B cell (primary cell): ENCODE measurements at regions not wholly inside any gene's neighbourhood (a gene's known extent, or its start where the extent isn't known, plus 50 kb on each side); places are given as distances from the start of the nearest gene placed in this dataset.

Experiments
- ATAC-seq: fragments of 200-7000 bp; cut with Tn5 transposase; one replicate; pipeline ENCODE4 v1.10.0; 2021; ENCODE audit warnings: low read depth, mild to moderate bottlenecking, moderate number of reproducible peaks, moderate library complexity
- CTCF ChIA-PET: fragments of 350-600 bp; sonication (Branson Sonifier 250); formaldehyde crosslinking; loops from one replicate; lab custom pipeline; 2021; ENCODE audit warnings: antibody characterized with exemption, inconsistent platforms; lab: Charles Lee
- POLR2A ChIA-PET: fragments of 350-600 bp; sonication (Branson Sonifier 250); formaldehyde crosslinking; loops from one replicate; lab custom pipeline; 2021; ENCODE audit warnings: antibody characterized with exemption; lab: Charles Lee
- DNase-seq: peaks from one replicate; pipeline ENCODE4 v3.0.0; 2013
- H2AFZ ChIP-seq: 2 replicates; pipeline ENCODE4 v1.6.1; 2012; ENCODE audit warnings: mild to moderate bottlenecking, low read depth, low read length; ENCODE audit not compliant: insufficient read depth, poor library complexity, severe bottlenecking
- H3K27ac ChIP-seq, 2 donors: 1 replicate in 1 of 2; 2 replicates in 1 of 2; pipeline ENCODE4 v1.5.1; 2012 to 2013; ENCODE audit warnings: low read length in 2 of 2, mild to moderate bottlenecking in 2 of 2, moderate library complexity in 1 of 2
- H3K27me3 ChIP-seq, 4 experiments: fragments of 200-600 bp in 1 of 4; sonication (generic) in 1 of 4; replicated peaks in 1 of 4; 1 replicate in 2 of 4; 2 replicates in 2 of 4; pipeline versions ENCODE4 v1.6.1 to v1.7.0; 2013 to 2016; ENCODE audit warnings: low read length in 3 of 4, mild to moderate bottlenecking in 2 of 4, mixed read lengths in 1 of 4, moderate library complexity in 1 of 4; ENCODE audit not compliant: insufficient read depth in 4 of 4, control insufficient read depth in 3 of 4; ENCODE audit errors: control extremely low read depth in 1 of 4
- H3K36me3 ChIP-seq, 2 experiments: replicated peaks in 1 of 2; 1 replicate in 1 of 2; 2 replicates in 1 of 2; pipeline versions ENCODE4 v1.6.1 to v1.7.1; 2013; ENCODE audit warnings: low read length in 1 of 2; ENCODE audit not compliant: insufficient read depth in 2 of 2, control insufficient read depth in 1 of 2; ENCODE audit errors: control extremely low read depth in 1 of 2, extremely low read depth in 1 of 2
- H3K4me1 ChIP-seq, 2 donors: fragments of 200-600 bp in 1 of 2; sonication (generic) in 1 of 2; 1 replicate in 1 of 2; 2 replicates in 1 of 2; pipeline versions ENCODE4 v1.5.1 to v1.6.1; 2013 to 2017; ENCODE audit warnings: low read length in 2 of 2; ENCODE audit not compliant: control insufficient read depth in 2 of 2, insufficient read depth in 2 of 2
- H3K4me2 ChIP-seq: replicated peaks from 2 replicates; pipeline ENCODE3; 2012; ENCODE audit warnings: mild to moderate bottlenecking, low read depth, low read length; ENCODE audit not compliant: poor library complexity, severe bottlenecking
- H3K4me3 ChIP-seq, 5 experiments: fragments of 200-600 bp in 1 of 5; sonication (generic) in 1 of 5; 1 replicate in 3 of 5; 2 replicates in 2 of 5; pipeline versions ENCODE4 v1.5.1 to v1.7.0; 2011 to 2016; ENCODE audit warnings: low read length in 4 of 5, mild to moderate bottlenecking in 4 of 5, low read depth in 2 of 5, control low read depth in 1 of 5, moderate library complexity in 1 of 5; ENCODE audit not compliant: insufficient read depth in 1 of 5; ENCODE audit errors: control extremely low read depth in 1 of 5, extremely low read depth in 1 of 5
- H3K79me2 ChIP-seq: fragments of 200-600 bp; sonication (generic); one replicate; pipeline ENCODE4 v1.6.0; 2016; ENCODE audit warnings: low read length; ENCODE audit not compliant: control insufficient read depth, insufficient read depth
- H3K9ac ChIP-seq: fragments of 200-600 bp; sonication (generic); 2 replicates; pipeline ENCODE4 v1.6.1; 2017; ENCODE audit warnings: mild to moderate bottlenecking, low read length, moderate library complexity
- H3K9me3 ChIP-seq, 3 donors: one replicate each; pipeline versions ENCODE4 v1.6.1 to v1.7.1; 2013; ENCODE audit warnings: low read length in 2 of 3; ENCODE audit not compliant: control insufficient read depth in 2 of 3, insufficient read depth in 1 of 3; ENCODE audit errors: control extremely low read depth in 1 of 3
- H4K20me1 ChIP-seq: 2 replicates; pipeline ENCODE4 v1.6.0; 2012; ENCODE audit warnings: mild to moderate bottlenecking, low read length; ENCODE audit not compliant: insufficient read depth, control insufficient read depth, poor library complexity, severe bottlenecking
- H3K27ac Mint-ChIP-seq: one replicate; pipeline ENCODE4 v1.8.0; 2021; ENCODE audit warnings: mixed read lengths
- H3K27me3 Mint-ChIP-seq: one replicate; pipeline ENCODE4 v1.8.0; 2021; ENCODE audit warnings: mixed read lengths
- H3K4me1 Mint-ChIP-seq: one replicate; pipeline ENCODE4 v1.8.0; 2021; ENCODE audit warnings: mixed read lengths
- H3K4me3 Mint-ChIP-seq: one replicate; pipeline ENCODE4 v1.8.0; 2021; ENCODE audit warnings: mixed read lengths
- H3K9me3 Mint-ChIP-seq: one replicate; pipeline ENCODE4 v1.8.0; 2022; ENCODE audit warnings: mixed read lengths; ENCODE audit not compliant: insufficient read depth
- EZH2 ChIP-seq: IDR thresholded peaks from 2 replicates; pipeline ENCODE4 v1.6.1; 2012; ENCODE audit warnings: borderline replicate concordance, low read depth, mild to moderate bottlenecking, moderate library complexity, low read length; ENCODE audit not compliant: insufficient read depth, poor library complexity, severe bottlenecking
- WGBS: methylation state at CpG from one replicate; pipeline ENCODE4 v1.1.5; 2013; ENCODE audit warnings: missing lambda C conversion rate; ENCODE audit not compliant: insufficient coverage; 5-methylcytosine and 5-hydroxymethylcytosine counted together
- intact Hi-C: fragments of 100-400 bp; cut with micrococcal nuclease; formaldehyde crosslinking; loops from one replicate; pipeline ENCODE4 v1.10.0; 2022
- TF ChIP-seq, protein P1 (sequence below): fragments of 200-600 bp; IDR thresholded peaks from one replicate; pipeline ENCODE4 v1.8.0; 2022; ENCODE audit warnings: antibody characterized with exemption, mild to moderate bottlenecking

DNA sequence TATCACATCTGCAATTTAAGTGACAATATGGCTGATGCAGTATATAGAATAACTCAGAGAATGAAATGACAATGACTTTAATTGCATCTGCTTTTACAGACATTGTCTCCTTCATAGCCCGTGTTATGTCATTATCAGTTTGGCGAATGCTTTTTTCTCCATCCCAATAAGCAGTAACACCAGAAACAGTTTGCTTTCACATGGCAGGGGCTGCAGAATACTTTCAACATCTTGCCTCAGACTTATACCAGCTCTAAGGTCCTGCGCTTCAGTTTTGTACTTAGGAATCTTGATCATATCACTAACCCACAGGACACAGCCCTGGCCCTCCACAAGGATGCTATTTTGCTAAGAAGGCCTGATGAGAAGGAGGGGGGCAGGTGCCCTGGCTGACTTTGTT lies 49.9 kb upstream of the SPESP1 start:
- Histone ChIP-seq H3K27ac (no peak overlapping the region), H3K36me3 (no peaks in the 10 kb centered on the region), H3K4me2 (no peak overlapping the region), H3K79me2 (no peaks in the 10 kb centered on the region), H4K20me1 (no peaks in the 10 kb centered on the region), H2AFZ (no peak overlapping the region), H3K4me3 (no peak overlapping the region), H3K27me3 (peaks cover 0 to 5% (median under 1%) of the 10 kb centered on the region in 4 experiments), H3K4me1 (peaks cover 4% of the 10 kb centered on the region in 2 donors), H3K9me3 (no peaks in the 10 kb centered on the region), H3K9ac (no peak overlapping the region)
- ChIA-PET POLR2A (no interaction called here), CTCF (interaction anchor here (2.3 kb wide), 1 partner anchor 334 kb away, joined by 7 read pairs; no protein-coding TSS in a partner anchor)
- no peak for TF ChIP-seq EZH2
- TF ChIP-seq, protein P1, sequence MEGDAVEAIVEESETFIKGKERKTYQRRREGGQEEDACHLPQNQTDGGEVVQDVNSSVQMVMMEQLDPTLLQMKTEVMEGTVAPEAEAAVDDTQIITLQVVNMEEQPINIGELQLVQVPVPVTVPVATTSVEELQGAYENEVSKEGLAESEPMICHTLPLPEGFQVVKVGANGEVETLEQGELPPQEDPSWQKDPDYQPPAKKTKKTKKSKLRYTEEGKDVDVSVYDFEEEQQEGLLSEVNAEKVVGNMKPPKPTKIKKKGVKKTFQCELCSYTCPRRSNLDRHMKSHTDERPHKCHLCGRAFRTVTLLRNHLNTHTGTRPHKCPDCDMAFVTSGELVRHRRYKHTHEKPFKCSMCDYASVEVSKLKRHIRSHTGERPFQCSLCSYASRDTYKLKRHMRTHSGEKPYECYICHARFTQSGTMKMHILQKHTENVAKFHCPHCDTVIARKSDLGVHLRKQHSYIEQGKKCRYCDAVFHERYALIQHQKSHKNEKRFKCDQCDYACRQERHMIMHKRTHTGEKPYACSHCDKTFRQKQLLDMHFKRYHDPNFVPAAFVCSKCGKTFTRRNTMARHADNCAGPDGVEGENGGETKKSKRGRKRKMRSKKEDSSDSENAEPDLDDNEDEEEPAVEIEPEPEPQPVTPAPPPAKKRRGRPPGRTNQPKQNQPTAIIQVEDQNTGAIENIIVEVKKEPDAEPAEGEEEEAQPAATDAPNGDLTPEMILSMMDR = no peak
- H3K4me3 Mint-ChIP-seq = no peak overlapping the region
- no peaks in the 10 kb centered on the region for H3K9me3 Mint-ChIP-seq
- DNase-seq (no peak), ATAC-seq (no peak)
- 100% methylated on average over 1 of the region's 3 CpGs for WGBS
- H3K27ac Mint-ChIP-seq = no peak overlapping the region
- intact Hi-C loops = no loop called here
- H3K27me3 Mint-ChIP-seq = peaks cover 14% of the 10 kb centered on the region
- peaks cover 3% of the 10 kb centered on the region for H3K4me1 Mint-ChIP-seq
